Fibroblast of pulmonary artery (primary cell): ENCODE measurements at regions not wholly inside any gene's neighbourhood (a gene's known extent, or its start where the extent isn't known, plus 50 kb on each side); places are given as distances from the start of the nearest gene placed in this dataset.

Experiments
- DNase-seq: peaks from one replicate; pipeline ENCODE4 v3.0.0-alpha.2; 2010; ENCODE audit warnings: low read depth
- H3K4me3 ChIP-seq: replicated peaks from 2 replicates; pipeline ENCODE4 v1.5.1; 2011; ENCODE audit warnings: low read depth, mild to moderate bottlenecking, control low read depth, low read length, moderate library complexity
- CTCF ChIP-seq: IDR thresholded peaks from 2 replicates; pipeline ENCODE4 v1.5.1; 2011; ENCODE audit warnings: mild to moderate bottlenecking, control low read depth, low read length, inconsistent platforms; ENCODE audit errors: missing control alignments

- no peak for DNase-seq
- TF ChIP-seq CTCF = no peak
- no peak overlapping the region for H3K4me3 ChIP-seq
Measured at GRCh38 chr11:91927448-91927847, 297.2 kb upstream of the FAT3 start.

- peak; percentile 50 for DNase-seq
- H3K4me3 ChIP-seq = no peak overlapping the region
- TF ChIP-seq CTCF = no peak
Measured at GRCh38 chr11:91926965-91927364, 297.7 kb upstream of the FAT3 start.

GRCh38 chr11:91922846-91923245 lies 301.8 kb upstream of the FAT3 start:
- no peak for DNase-seq
- TF ChIP-seq CTCF = no peak
- no peak overlapping the region for H3K4me3 ChIP-seq

- DNase-seq = no peak
- TF ChIP-seq CTCF = no peak
- no peak overlapping the region for H3K4me3 ChIP-seq
Measured at GRCh38 chr11:91921974-91922373, 302.6 kb upstream of the FAT3 start.

GRCh38 chr11:91913407-91913806 lies 311.2 kb upstream of the FAT3 start:
- no peak overlapping the region for H3K4me3 ChIP-seq
- DNase-seq = no peak
- TF ChIP-seq CTCF = no peak

- TF ChIP-seq CTCF = no peak
- no peak for DNase-seq
- no peak overlapping the region for H3K4me3 ChIP-seq
Measured at GRCh38 chr11:91912322-91912721, 312.3 kb upstream of the FAT3 start.

- no peak overlapping the region for H3K4me3 ChIP-seq
- TF ChIP-seq CTCF = no peak
- no peak for DNase-seq
Measured at GRCh38 chr11:91906871-91907624, 317.6 kb upstream of the FAT3 start.
